SHP77 treated with DMSO at 0.1 percent for 48 hours (cell line): ENCODE measurements at regions not wholly inside any gene's neighbourhood (a gene's known extent, or its start where the extent isn't known, plus 50 kb on each side); places are given as distances from the start of the nearest gene placed in this dataset.
"Not testable (repeated sequence)": the region's sequence is repeated elsewhere in the genome, so short reads cannot be mapped to it uniquely, and the experiment has no call there.

Experiments used
- DNase-seq: peaks from one replicate; lab custom pipeline; 2025; lab: John Stamatoyannopoulos, UW

DNA sequence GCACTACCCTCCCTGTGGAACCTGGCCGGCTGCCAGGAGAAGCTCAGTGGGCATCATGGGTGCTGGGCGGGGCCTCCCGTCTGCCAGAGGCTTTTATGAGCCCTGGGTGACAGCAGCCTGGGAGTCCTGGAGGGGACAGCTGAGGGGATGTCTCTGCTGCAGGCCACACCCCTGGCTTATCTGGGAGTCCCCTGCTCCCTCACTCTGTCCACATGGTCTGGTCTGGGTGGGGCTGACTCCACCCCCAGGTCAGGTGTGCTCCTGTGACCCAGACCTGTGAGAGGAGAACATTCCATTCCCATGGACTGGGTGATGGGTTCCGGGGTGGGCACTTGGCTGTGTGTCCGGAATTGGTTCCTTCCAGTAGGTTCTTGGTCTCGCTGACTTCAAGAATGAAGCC, 369.3 kb upstream of the SFSWAP start:
- not testable (repeated sequence) for DNase-seq

DNA sequence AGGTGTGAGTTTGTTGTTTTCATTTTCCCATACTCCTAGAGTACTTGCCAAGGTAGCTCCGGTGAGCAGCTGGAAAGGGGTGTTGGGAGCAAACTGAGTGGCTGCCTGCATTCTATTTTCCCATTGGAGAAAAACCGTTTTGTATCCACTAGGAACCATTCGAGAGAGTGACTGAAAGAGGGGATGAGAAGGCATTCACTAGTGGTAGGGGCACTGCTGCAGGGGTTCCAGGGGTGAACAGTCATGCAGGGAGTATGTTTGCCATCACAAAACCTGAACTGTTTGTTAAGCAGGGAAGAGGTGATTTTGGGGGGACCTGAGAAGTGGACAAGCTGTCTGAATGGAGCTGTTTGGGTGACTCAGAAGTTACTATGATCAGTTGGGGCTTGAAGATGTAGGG, 367.5 kb upstream of the SFSWAP start:
- not testable (repeated sequence) for DNase-seq

- not testable (repeated sequence) for DNase-seq
Measured at GRCh38 chr12:131344715-131345520, 366.0 kb upstream of the SFSWAP start.

DNA sequence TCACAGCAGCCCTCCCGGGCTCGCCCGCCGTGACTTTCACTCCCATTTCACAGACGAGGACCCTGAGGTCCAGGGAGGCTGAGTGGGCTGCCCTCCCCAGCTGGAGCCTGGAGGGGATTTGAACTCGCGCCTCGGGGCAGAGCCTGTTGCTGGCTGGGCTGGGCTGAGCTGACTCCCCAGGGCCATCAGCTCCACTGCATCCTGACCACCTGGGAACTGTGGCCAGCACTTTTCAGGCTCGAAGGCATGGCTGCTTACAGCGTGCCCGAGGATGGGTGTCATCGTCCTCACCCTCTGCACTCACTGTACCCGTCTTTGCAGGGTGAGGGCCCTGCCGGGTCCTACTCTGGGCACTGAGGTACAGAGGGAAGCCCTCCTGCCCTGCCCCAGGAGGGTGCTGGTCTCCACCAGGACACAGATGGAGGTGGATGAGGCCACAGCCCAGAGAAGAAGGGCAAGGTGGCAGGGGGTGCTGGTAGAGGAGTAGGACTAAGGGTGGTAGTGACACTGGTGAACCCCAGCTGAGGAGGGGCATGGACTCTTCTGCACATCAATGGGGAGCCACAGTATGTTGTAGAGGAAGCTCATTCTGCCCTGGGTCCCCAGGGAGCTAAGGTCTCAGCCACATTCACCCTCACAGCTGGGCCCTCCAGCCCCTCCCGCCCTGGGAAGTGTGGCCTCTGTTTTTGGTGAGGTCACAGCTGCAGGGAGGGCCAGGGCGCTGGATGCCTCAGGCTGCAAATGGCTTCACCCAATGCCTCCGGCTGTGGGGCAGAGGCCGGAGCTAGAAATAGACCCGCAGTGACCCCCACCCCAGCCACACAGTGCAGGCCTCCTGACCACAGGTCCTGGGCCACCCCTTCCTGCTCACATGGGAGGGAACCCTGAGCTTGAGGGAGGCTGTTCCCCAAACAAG, 365.1 kb upstream of the SFSWAP start:
- no peak for DNase-seq

DNA sequence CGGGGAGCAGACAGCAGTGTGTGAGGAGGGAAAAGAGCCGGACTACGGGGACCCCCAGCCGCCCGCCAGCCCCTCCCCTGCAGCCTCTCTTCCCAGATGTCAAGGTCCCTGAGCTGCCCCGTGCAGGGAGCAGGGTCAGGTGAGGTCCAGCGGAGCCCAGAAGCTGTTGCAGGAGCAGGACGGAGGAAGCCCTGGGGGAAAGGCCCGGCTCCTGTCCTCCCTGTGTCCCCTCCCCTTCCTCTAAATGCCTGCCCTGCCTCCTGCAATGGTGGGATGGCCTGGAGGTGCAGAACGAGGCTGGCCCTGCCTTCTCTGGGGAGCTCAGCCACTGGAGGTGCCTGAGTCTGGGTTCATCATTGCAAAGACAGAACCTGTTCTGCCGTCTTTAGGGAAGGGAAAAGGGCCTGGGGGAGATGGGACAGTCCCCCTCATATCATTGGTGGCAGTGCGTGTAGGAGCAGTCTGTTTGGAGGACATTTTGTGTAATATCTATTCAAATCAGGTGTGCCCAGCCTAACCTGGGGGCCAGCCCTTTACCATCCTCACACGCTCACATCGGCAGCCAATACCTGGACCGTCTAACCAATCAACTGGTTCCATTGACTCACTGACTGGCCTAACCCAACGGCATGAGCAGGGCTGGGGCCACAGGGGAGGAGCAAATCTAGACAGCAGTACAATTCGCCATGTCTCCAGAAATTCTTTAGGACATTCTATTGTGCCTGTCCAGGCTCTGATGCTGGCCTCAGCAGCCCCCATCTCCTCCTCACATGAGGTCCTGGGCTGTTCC, 364.1 kb upstream of the SFSWAP start:
- no peak for DNase-seq

GRCh38 chr12:131347345-131347714, 363.6 kb upstream of the SFSWAP start:
- DNase-seq = no peak

DNA sequence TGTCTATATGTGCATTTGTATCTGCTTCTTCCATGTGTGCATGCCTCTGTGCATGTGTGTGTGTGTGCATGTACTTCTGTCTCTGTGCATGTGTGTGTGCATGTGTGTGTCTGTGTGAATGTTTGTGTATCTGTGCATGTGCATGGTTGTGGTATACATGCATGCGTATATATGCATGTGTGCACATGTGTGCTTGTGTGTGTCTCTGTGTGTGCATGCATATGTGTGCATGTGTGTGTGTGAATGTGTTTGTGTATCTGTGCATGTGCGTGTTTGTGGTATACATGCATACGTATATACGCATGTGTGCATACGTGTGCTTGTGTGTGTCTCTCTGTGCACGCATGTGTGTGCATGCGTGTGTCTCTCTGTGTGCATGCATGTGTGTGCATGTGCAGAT, 363.2 kb upstream of the SFSWAP start:
- no peak for DNase-seq

DNA sequence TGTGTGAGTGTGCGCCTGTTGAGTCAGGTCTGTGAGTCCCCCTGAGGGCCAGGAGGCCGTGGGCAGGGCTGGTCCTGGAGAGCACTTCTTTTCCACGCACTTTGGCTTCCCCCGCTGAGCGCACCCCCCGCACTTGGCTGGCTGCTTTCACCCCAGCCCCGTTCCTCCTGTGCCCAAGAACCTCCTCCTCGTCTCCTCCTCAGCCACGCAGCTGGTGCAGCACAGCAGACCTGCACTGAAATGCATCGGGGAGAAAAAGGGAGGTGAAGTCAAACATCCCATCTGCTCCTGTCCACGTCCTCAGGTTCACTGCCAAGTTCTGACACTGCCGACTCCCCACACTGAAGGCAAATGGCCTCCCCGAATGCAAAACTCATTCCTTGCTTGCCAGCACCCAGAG, 362.7 kb upstream of the SFSWAP start:
- DNase-seq = no peak

- no peak for DNase-seq
Measured at GRCh38 chr12:131348646-131349045, 362.2 kb upstream of the SFSWAP start.

DNA sequence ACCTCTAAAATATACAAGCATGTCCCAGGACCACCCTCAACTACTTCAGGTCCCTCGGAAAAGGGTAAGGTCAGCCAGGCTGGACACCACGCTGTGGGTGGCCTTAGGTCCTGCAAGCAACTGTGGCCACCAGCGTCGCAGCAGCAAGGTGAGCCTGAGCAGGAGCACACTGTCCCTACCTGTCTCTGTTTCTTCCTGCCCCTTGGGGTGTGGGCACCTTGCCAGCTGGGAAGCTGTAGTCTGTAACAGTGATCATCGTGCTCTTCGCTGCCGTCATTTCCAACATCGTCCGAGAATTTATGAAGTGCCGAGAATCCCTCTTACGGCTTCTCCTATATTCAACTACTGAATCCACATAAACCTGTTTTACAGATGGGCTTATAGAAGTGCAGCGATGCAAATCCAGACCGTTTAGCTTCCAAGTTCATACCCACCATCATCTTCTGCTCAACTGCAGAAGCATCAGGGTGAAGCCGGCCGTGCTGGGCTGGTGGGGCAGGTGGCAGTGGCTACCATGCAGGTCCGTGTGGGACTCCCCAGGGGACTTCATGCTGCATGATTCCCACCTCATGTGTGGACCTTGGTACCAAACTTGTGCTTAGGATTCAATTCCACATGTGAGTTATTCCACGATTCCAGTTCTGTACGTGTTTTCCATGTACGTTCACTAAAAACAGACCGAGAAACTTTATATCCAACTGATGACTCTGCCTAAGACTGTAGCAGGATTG, 361.3 kb upstream of the SFSWAP start:
- no peak for DNase-seq

- no peak for DNase-seq
Measured at GRCh38 chr12:131350943-131351318, 360.0 kb upstream of the SFSWAP start.

DNA sequence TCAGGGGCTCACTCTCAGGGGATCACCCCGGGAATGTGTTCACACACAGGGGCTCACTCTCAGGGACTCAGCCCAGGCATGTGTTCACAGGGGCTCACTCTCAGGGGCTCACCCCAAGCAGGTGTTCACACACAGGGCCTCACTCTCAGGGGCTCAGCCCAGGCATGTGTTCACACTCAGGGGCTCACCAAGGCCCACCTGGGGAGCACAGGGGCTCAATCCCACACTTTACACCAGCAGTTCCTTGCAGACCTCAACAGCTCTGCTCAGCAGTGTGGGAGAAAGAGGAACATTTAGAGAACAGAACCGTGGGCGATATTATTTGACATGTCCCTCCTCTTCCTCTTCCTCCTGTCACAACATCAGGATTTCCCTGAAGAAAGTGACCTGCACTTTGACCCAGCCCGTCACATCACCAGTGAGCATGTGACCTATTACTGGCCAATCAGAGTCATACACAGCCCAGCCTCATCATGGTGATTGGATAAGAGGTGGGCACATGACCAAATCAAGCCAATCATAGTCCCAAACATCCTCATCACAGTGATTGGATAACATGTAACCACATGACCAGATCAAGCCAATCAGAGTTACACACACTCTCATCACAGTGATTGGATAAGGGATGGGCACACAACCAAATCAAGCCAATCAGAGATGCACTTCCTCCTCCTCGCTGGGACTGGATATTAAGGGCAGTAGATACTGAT, 359.4 kb upstream of the SFSWAP start:
- DNase-seq = no peak

DNA sequence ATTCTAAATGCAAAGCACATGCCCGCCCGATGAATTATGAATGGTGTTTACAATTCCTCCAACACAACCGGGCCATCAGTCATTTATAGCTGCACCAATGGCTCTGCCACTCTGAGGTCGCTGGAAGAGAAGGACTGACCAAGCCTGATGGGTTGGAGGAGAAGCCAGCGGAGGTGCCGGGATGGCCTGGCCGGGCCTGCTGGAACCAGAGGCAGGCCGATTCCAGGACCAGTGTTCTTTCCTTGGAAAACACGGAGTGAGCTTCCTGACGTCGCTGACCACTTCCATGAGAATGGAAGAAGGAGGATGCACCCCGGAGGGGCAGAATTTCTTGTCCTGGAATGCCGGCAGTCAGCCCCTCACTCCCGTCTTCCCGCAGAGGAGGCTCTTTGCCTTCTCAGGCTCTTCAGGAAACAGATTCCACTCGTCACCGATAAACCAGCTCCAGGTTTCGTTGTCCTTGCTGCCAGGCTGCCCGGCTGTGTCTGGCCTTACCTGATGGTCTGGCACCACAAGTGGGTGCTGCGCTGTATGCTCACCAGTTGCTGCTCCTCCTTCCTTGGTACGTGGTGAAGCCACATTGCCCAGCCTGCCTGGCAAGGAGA, 358.5 kb upstream of the SFSWAP start:
- DNase-seq = no peak

DNA sequence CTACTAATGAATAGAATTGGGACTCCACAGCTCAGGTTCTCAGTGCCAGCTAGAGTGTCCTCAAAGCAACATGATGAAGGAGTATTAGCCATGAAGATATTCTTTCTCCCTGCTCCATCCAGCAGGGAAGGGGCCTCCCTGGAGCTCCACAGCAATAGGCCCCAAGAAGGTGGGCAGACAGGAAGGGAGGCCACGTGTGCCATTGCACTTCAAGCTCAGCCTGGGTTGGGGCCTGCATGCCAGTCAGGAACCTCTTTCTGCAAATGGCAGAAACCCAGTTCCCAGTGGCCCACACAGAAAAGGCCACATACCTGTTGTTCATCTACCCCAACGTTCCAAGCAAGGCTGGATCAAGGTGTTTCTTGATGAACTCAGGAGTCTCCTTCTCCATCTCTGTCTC, 357.5 kb upstream of the SFSWAP start:
- DNase-seq = no peak

DNA sequence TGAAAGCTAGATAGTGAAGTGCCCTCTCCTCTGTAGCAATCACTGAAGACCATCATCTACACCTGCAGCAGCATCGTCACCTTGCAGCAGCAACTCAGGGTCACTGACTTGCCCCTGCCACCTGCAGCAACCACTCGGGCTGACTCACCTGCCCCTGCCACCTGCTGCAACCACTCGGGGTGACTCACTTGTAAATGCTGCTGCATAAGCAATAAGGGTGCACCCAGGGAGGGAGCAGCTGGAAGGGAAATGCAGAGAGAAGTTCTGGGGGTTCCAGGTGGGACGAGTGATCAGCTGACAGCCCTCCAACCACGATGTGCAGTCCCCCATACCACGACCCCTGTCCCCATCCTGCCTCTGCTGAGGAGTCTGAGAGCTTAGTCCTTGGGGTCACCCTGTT, 357.1 kb upstream of the SFSWAP start:
- DNase-seq = no peak

- DNase-seq = no peak
Measured at GRCh38 chr12:131355361-131356245, 355.3 kb upstream of the SFSWAP start.

DNA sequence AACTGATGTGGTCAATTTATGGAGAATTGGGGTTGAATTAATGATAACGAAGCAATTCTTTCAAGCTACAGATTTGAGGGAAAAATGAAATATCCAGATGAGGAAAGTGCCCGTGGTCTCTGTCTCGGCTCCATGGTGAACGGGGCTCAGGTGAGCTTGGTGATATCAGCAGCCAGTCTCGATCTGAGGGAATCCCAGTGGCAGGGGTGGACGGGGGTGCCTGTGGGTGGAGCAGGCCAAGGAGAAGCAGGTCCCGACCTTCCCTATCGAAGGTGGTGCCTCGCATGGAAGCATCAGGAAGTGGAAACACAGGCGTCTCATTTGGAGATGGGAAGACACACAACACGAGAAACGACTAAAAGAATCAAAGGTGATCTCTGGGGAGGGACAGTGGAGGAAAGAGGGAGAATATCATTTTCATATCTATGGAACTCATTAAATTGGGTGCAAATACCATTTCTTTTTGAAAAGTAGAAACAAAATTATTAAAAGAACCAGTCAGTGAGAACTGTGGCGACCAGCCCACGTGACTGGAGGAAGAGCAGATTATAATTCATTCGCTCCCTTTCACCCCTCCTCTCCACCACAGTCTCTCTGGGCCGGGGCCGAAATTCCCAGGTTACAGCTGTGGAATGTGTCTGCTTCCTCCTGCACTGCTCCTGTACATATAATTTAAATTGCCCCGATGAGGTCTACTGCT, 354.3 kb upstream of the SFSWAP start:
- DNase-seq = no peak

GRCh38 chr12:131357185-131357747, 353.6 kb upstream of the SFSWAP start:
- no peak for DNase-seq

GRCh38 chr12:131357920-131358319, 353.0 kb upstream of the SFSWAP start:
- DNase-seq = no peak
